ENCODE measurements at regions not wholly inside any gene's neighbourhood (a gene's known extent, or its start where the extent isn't known, plus 50 kb on each side); places are given as distances from the start of the nearest gene placed in this dataset.
"Not testable (repeated sequence)": the region's sequence is repeated elsewhere in the genome, so short reads cannot be mapped to it uniquely, and the experiment has no call there.

- DNase-seq, result no peak
Measured at GRCh38 chr20:19121916-19122315, 90.5 kb upstream of the SLC24A3 start.

- DNase-seq, result no peak
Measured at GRCh38 chr20:19122395-19122794, 90.0 kb upstream of the SLC24A3 start.

GRCh38 chr20:19125508-19125907, 86.9 kb upstream of the SLC24A3 start:
- no peak for DNase-seq

GRCh38 chr20:19129306-19129705, 83.1 kb upstream of the SLC24A3 start:
- DNase-seq, result no peak

- DNase-seq, result no peak
Measured at GRCh38 chr20:19129976-19130612, 82.3 kb upstream of the SLC24A3 start.

- no peak for DNase-seq
Measured at GRCh38 chr20:19130613-19130984, 81.8 kb upstream of the SLC24A3 start.

- DNase-seq, result no peak
Measured at GRCh38 chr20:19137641-19138040, 74.8 kb upstream of the SLC24A3 start.

- no peak for DNase-seq
Measured at GRCh38 chr20:19138758-19139157, 73.7 kb upstream of the SLC24A3 start.

GRCh38 chr20:19139584-19139983, 72.9 kb upstream of the SLC24A3 start:
- not testable (repeated sequence) for DNase-seq

GRCh38 chr20:19141998-19142397, 70.4 kb upstream of the SLC24A3 start:
- DNase-seq, result no peak

- no peak for DNase-seq
Measured at GRCh38 chr20:19143890-19144289, 68.6 kb upstream of the SLC24A3 start.

GRCh38 chr20:19161336-19161735, 51.1 kb upstream of the SLC24A3 start:
- no peak for DNase-seq

All from CD4-positive, alpha-beta T cell treated with Interferon gamma for 1 hour (primary cell).